GM23338 (cell line): ENCODE measurements at regions not wholly inside any gene's neighbourhood (a gene's known extent, or its start where the extent isn't known, plus 50 kb on each side); places are given as distances from the start of the nearest gene placed in this dataset.

ENCODE experiments used
- ATAC-seq: fragments of 200-7000 bp; cut with Tn5 transposase; 3 replicates; pipeline ENCODE4 v1.9.1; 2020
- DNase-seq: peaks from one replicate; pipeline ENCODE4 v3.0.0-alpha.2; 2015; ENCODE audit warnings: low spot score
- H2AFZ ChIP-seq: fragments of 200-600 bp; sonication (generic); 2 replicates; pipeline ENCODE4 v1.8.0; 2016; ENCODE audit warnings: antibody characterized with exemption, mild to moderate bottlenecking, moderate library complexity
- H3F3A ChIP-seq: fragments of 200-600 bp; sonication (generic); replicated peaks from 2 replicates; pipeline ENCODE4 v1.8.0; 2017; ENCODE audit warnings: antibody characterized with exemption, mixed run types, low read depth
- H3K27ac ChIP-seq: fragments of 200-600 bp; sonication (generic); 2 replicates; pipeline ENCODE4 v1.6.1; 2016; ENCODE audit warnings: low read depth
- H3K27me3 ChIP-seq: fragments of 200-600 bp; sonication (generic); 2 replicates; pipeline ENCODE4 v1.8.0; 2016; ENCODE audit warnings: mild to moderate bottlenecking, mixed run types, moderate library complexity; ENCODE audit not compliant: insufficient read depth
- H3K36me3 ChIP-seq: fragments of 200-600 bp; sonication (generic); 2 replicates; pipeline ENCODE4 v1.8.0; 2016; ENCODE audit warnings: mild to moderate bottlenecking; ENCODE audit not compliant: insufficient read depth
- H3K4me1 ChIP-seq: fragments of 200-600 bp; sonication (generic); 2 replicates; pipeline ENCODE4 v1.8.0; 2016; ENCODE audit warnings: mild to moderate bottlenecking, moderate library complexity; ENCODE audit not compliant: insufficient read depth
- H3K4me2 ChIP-seq: fragments of 200-600 bp; sonication (generic); 2 replicates; pipeline ENCODE4 v1.7.1; 2017; ENCODE audit warnings: mixed run types
- H3K4me3 ChIP-seq: fragments of 200-600 bp; sonication (generic); 2 replicates; pipeline ENCODE4 v1.6.1; 2016; ENCODE audit warnings: mixed run types
- H3K79me2 ChIP-seq: fragments of 200-600 bp; sonication (generic); replicated peaks from 2 replicates; pipeline ENCODE4 v1.8.0; 2017; ENCODE audit warnings: mild to moderate bottlenecking; ENCODE audit not compliant: insufficient read depth
- H3K9me2 ChIP-seq: fragments of 200-600 bp; sonication (generic); 2 replicates; pipeline ENCODE4 v1.8.0; 2017; ENCODE audit not compliant: insufficient read depth
- H4K20me1 ChIP-seq: fragments of 200-600 bp; sonication (generic); replicated peaks from 2 replicates; pipeline ENCODE4 v1.8.0; 2017; ENCODE audit warnings: mild to moderate bottlenecking; ENCODE audit not compliant: insufficient read depth
- H3K27ac Mint-ChIP-seq: 2 replicates; pipeline ENCODE4 v1.8.0; 2020; ENCODE audit warnings: inconsistent platforms, mild to moderate bottlenecking, moderate library complexity, mixed read lengths
- H3K27me3 Mint-ChIP-seq: 3 replicates; pipeline ENCODE4 v1.8.0; 2022; ENCODE audit warnings: low read depth, mild to moderate bottlenecking, moderate library complexity, mixed read lengths, inconsistent platforms; ENCODE audit not compliant: insufficient read depth, poor library complexity
- H3K36me3 Mint-ChIP-seq: 3 replicates; pipeline ENCODE4 v1.8.0; 2021; ENCODE audit warnings: low read depth, mild to moderate bottlenecking, inconsistent platforms, moderate library complexity, mixed read lengths
- H3K4me1 Mint-ChIP-seq: 3 replicates; pipeline ENCODE4 v1.8.0; 2020; ENCODE audit warnings: mild to moderate bottlenecking, inconsistent platforms, mixed read lengths
- H3K4me3 Mint-ChIP-seq: 3 replicates; pipeline ENCODE4 v1.8.0; 2021; ENCODE audit warnings: moderate library complexity, mild to moderate bottlenecking, inconsistent platforms, mixed read lengths
- H3K9me3 Mint-ChIP-seq: 3 replicates; pipeline ENCODE4 v1.8.0; 2020; ENCODE audit warnings: moderate library complexity, mild to moderate bottlenecking, inconsistent platforms, mixed read lengths
- CREB1 ChIP-seq: fragments of 250-450 bp; sonication (Bioruptor Pico); IDR thresholded peaks from 2 replicates; pipeline ENCODE4 v1.5.0; 2020; ENCODE audit warnings: low read depth, mild to moderate bottlenecking, moderate library complexity
- JUNB ChIP-seq: IDR thresholded peaks from one replicate; pipeline ENCODE4 v1.6.1; 2016; ENCODE audit warnings: antibody characterized with exemption; ENCODE audit not compliant: unreplicated experiment
- NANOG ChIP-seq: IDR thresholded peaks from 2 replicates; pipeline ENCODE4 v1.6.1; 2016; ENCODE audit warnings: antibody characterized with exemption, borderline replicate concordance
- POLR2AphosphoS5 ChIP-seq: IDR thresholded peaks from 2 replicates; pipeline ENCODE4 v1.6.1; 2016; ENCODE audit warnings: antibody characterized with exemption, low read depth
- STAT1 ChIP-seq: IDR thresholded peaks from one replicate; pipeline ENCODE4 v1.6.1; 2016; ENCODE audit warnings: antibody characterized with exemption; ENCODE audit not compliant: unreplicated experiment
- ZNF114 ChIP-seq: fragments of 250-450 bp; sonication (Bioruptor Pico); IDR thresholded peaks from 2 replicates; pipeline ENCODE4 v1.5.0; 2020; ENCODE audit warnings: mild to moderate bottlenecking, moderate library complexity
- ZNF331 ChIP-seq: fragments of 250-450 bp; sonication (Bioruptor Pico); IDR thresholded peaks from 2 replicates; pipeline ENCODE4 v1.5.0; 2020; ENCODE audit warnings: low read depth, mild to moderate bottlenecking, moderate library complexity
- TF ChIP-seq, protein P1 (sequence below), 2 experiments: fragments of 200-600 bp in 1 of 2; sonication (generic) in 1 of 2; conservative IDR thresholded peaks; 2 replicates each; pipeline versions ENCODE4 v1.5.1 to v1.6.1; 2016 to 2017; ENCODE audit warnings: antibody characterized with exemption in 2 of 2, low read depth in 2 of 2, mild to moderate bottlenecking in 2 of 2, moderate library complexity in 1 of 2

DNA sequence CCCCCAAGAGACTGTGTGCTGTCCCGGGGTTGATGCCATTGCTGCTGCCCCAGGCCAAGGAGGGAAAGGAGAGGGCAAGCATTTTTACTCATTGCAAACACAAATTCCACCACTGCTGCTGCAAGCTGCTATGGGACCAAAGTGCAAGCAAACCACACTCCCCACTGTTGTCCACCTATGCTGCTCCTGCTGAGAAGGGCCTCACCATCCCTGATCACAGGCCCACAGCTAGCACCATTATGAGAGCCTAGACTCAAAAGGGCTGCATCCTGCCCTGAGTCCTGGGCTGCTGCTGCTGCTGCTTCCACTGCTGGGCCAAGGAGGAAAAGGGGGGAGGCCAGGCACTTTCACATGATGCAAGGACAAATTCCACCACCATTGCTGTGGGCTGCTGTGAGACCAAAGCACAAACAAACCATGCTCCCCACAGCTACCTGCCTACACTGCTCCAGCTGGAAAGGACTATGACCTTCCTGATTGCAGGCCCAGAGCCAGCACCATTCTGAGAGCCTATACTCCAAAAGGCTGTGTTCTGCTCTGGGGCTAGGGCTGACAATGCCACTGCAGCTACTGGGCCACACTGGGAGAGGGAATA, 218.2 kb upstream of the ZCCHC13 start:
- Histone ChIP-seq H3K79me2 (no peaks in the 10 kb centered on the region), H3K9me2 (no peaks in the 10 kb centered on the region), H2AFZ (no peak overlapping the region), H3K4me3 (no peak overlapping the region), H3F3A (no peaks in the 10 kb centered on the region), H3K4me2 (no peak overlapping the region), H3K36me3 (no peaks in the 10 kb centered on the region), H3K4me1 (no peaks in the 10 kb centered on the region), H3K27ac (no peak overlapping the region), H3K27me3 (no peaks in the 10 kb centered on the region), H4K20me1 (no peaks in the 10 kb centered on the region)
- Mint-ChIP-seq H3K4me3 (no peak overlapping the region), H3K36me3 (peaks cover 32% of the 10 kb centered on the region), H3K27me3 (peaks cover 3% of the 10 kb centered on the region), H3K4me1 (no peaks in the 10 kb centered on the region), H3K27ac (no peak overlapping the region), H3K9me3 (peaks cover 23% of the 10 kb centered on the region)
- DNase-seq, result no peak
- ATAC-seq, result no peak
- TF ChIP-seq NANOG (no peak), CREB1 (CRISPR knock-in tag) (no peak), ZNF331 (no peak), STAT1 (no peak), JUNB (no peak)
- TF ChIP-seq, protein P1, sequence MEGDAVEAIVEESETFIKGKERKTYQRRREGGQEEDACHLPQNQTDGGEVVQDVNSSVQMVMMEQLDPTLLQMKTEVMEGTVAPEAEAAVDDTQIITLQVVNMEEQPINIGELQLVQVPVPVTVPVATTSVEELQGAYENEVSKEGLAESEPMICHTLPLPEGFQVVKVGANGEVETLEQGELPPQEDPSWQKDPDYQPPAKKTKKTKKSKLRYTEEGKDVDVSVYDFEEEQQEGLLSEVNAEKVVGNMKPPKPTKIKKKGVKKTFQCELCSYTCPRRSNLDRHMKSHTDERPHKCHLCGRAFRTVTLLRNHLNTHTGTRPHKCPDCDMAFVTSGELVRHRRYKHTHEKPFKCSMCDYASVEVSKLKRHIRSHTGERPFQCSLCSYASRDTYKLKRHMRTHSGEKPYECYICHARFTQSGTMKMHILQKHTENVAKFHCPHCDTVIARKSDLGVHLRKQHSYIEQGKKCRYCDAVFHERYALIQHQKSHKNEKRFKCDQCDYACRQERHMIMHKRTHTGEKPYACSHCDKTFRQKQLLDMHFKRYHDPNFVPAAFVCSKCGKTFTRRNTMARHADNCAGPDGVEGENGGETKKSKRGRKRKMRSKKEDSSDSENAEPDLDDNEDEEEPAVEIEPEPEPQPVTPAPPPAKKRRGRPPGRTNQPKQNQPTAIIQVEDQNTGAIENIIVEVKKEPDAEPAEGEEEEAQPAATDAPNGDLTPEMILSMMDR (conservative IDR thresholded peaks at IDR 0.05; ENCODE audit: low read depth in 2 of 2), result no peak

DNA sequence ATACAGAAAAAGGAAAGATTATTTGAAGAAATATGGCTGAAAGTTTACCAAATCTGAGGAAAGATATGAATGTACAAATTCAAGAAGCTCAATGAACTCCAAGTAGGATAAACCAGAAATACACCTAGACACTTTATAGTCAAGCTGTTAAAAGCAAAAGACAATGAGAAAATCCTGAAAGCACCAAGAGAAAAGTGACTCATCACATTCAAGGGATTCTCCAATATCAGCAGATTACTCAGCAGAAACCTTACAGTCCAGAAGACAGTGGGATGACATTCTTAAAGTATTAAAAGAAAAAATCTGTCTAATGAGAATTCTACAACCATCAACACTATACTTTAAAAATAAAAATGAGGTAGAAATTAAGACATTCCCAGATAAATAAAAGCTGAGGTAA, 223.8 kb upstream of the ZCCHC13 start:
- no peaks in the 10 kb centered on the region for H3K4me1 ChIP-seq
- ATAC-seq (no peak), DNase-seq (no peak)
- H3F3A ChIP-seq, result no peaks in the 10 kb centered on the region
- no peaks in the 10 kb centered on the region for H3K79me2 ChIP-seq
- Mint-ChIP-seq H3K4me1 (no peaks in the 10 kb centered on the region; the same call in 2 of the 3 replicates), H3K9me3 (peaks cover 10% of the 10 kb centered on the region), H3K27ac (no peak overlapping the region), H3K27me3 (no peaks in the 10 kb centered on the region), H3K36me3 (peaks cover 28% of the 10 kb centered on the region), H3K4me3 (no peak overlapping the region)
- H3K27me3 ChIP-seq, result no peaks in the 10 kb centered on the region
- H4K20me1 ChIP-seq, result no peaks in the 10 kb centered on the region
- H3K9me2 ChIP-seq, result no peaks in the 10 kb centered on the region
- H2AFZ ChIP-seq, result no peak overlapping the region
- no peak overlapping the region for H3K4me3 ChIP-seq
- H3K27ac ChIP-seq, result no peak overlapping the region
- TF ChIP-seq, protein P1 (conservative IDR thresholded peaks at IDR 0.05; ENCODE audit: low read depth in 2 of 2), result no peak
- no peak for TF ChIP-seq CREB1 (CRISPR knock-in tag)
- TF ChIP-seq ZNF331, result no peak
- TF ChIP-seq POLR2AphosphoS5, result no peak
- TF ChIP-seq JUNB, result no peak
- no peak for TF ChIP-seq ZNF114 (CRISPR knock-in tag)
- H3K36me3 ChIP-seq, result no peaks in the 10 kb centered on the region
- H3K4me2 ChIP-seq, result no peak overlapping the region
